ENCODE measurements at regions not wholly inside any gene's neighbourhood (a gene's known extent, or its start where the extent isn't known, plus 50 kb on each side); places are given as distances from the start of the nearest gene placed in this dataset.

- CTCF ChIA-PET: no interaction called here
- H3K36me3 ChIP-seq (ENCODE audit: control insufficient read depth, insufficient read depth, low read length): no peaks in the 10 kb centered on the region
Observed at GRCh38 chr2:6580982-6581381, 284.7 kb downstream of the CMPK2 start.

GRCh38 chr2:6589150-6589549 is 276.6 kb downstream of the CMPK2 start:
- no peaks in the 10 kb centered on the region for H3K4me1 ChIP-seq (ENCODE audit: control insufficient read depth, insufficient read depth, low read length)
- CTCF ChIA-PET: no interaction called here
- no TSS peak for BruUV-seq (replicated peaks)
- H3K27me3 ChIP-seq (ENCODE audit: control insufficient read depth, insufficient read depth, low read length): no peaks in the 10 kb centered on the region
- no peaks in the 10 kb centered on the region; the same call in 1 of the 2 replicates for H3K9me3 ChIP-seq (ENCODE audit: control insufficient read depth, insufficient read depth, low read depth, low read length)
- H3K4me3 ChIP-seq (ENCODE audit: low read depth in 2 of 2, low read length in 2 of 2): no peak overlapping the region
- DNase-seq (ENCODE audit: low read depth, low spot score): no peak
- TF ChIP-seq REST (IDR thresholded peaks at IDR 0.05; ENCODE audit: insufficient read depth in 1 of 2, low read depth in 2 of 2, low read length in 1 of 2): no peak
- no peak for TF ChIP-seq CTCF (IDR thresholded peaks at IDR 0.05)
- no peak for TF ChIP-seq TCF7L2 (IDR thresholded peaks at IDR 0.05; ENCODE audit: low read depth, low read length)
- no peak for TF ChIP-seq SIN3A (IDR thresholded peaks at IDR 0.05; ENCODE audit: borderline replicate concordance, insufficient read depth, low read depth, low read length)
- no peak for TF ChIP-seq POLR2AphosphoS5 (IDR thresholded peaks at IDR 0.05; ENCODE audit: low read depth, low read length)
- H3K27ac ChIP-seq (ENCODE audit: low read length): no peak overlapping the region
- intact Hi-C loops (cut with micrococcal nuclease; ENCODE audit: unreplicated experiment): no loop called here
- in situ Hi-C loops (cut with HindIII; ENCODE audit: low pct_unique_long_range_greater_than_20kb, low sequenced_read_pairs): no loop called here
- no peaks in the 10 kb centered on the region for H3K36me3 ChIP-seq (ENCODE audit: control insufficient read depth, insufficient read depth, low read length)
- ATAC-seq: no peak
- POLR2A ChIA-PET: no interaction called here

More at GRCh38 chr2:6580982-6581381, 284.7 kb downstream of the CMPK2 start:
- DNase-seq (ENCODE audit: low read depth, low spot score) (peak; percentile 5), ATAC-seq (no peak)
- no peak overlapping the region for H3K4me3 ChIP-seq (ENCODE audit: low read depth in 2 of 2, low read length in 2 of 2)
- TF ChIP-seq REST (IDR thresholded peaks at IDR 0.05; ENCODE audit: insufficient read depth in 1 of 2, low read depth in 2 of 2, low read length in 1 of 2): no peak
- no peak for TF ChIP-seq CTCF (IDR thresholded peaks at IDR 0.05)
- TF ChIP-seq SIN3A (IDR thresholded peaks at IDR 0.05; ENCODE audit: borderline replicate concordance, insufficient read depth, low read depth, low read length): no peak
- TF ChIP-seq TCF7L2 (IDR thresholded peaks at IDR 0.05; ENCODE audit: low read depth, low read length): no peak
- TF ChIP-seq POLR2AphosphoS5 (IDR thresholded peaks at IDR 0.05; ENCODE audit: low read depth, low read length): no peak
- in situ Hi-C loops (cut with HindIII; ENCODE audit: low pct_unique_long_range_greater_than_20kb, low sequenced_read_pairs): no loop called here
- intact Hi-C loops (cut with micrococcal nuclease; ENCODE audit: unreplicated experiment): no loop called here
- no peak overlapping the region for H3K27ac ChIP-seq (ENCODE audit: low read length)
- H3K4me1 ChIP-seq (ENCODE audit: control insufficient read depth, insufficient read depth, low read length): no peaks in the 10 kb centered on the region
- no peaks in the 10 kb centered on the region; the same call in 1 of the 2 replicates for H3K9me3 ChIP-seq (ENCODE audit: control insufficient read depth, insufficient read depth, low read depth, low read length)
- no TSS peak for BruUV-seq (replicated peaks)
- no peaks in the 10 kb centered on the region for H3K27me3 ChIP-seq (ENCODE audit: control insufficient read depth, insufficient read depth, low read length)
- POLR2A ChIA-PET: no interaction called here
